Right renal pelvis (tissue), 4 donors: ENCODE measurements at regions not wholly inside any gene's neighbourhood (a gene's known extent, or its start where the extent isn't known, plus 50 kb on each side); places are given as distances from the start of the nearest gene placed in this dataset.

Experiments used
- DNase-seq, 4 donors: peaks; one replicate each; pipeline ENCODE4 v3.0.0-alpha.2; 2013; ENCODE audit warnings: low read depth in 4 of 4, low spot score in 3 of 4, missing footprints in 1 of 4

DNA sequence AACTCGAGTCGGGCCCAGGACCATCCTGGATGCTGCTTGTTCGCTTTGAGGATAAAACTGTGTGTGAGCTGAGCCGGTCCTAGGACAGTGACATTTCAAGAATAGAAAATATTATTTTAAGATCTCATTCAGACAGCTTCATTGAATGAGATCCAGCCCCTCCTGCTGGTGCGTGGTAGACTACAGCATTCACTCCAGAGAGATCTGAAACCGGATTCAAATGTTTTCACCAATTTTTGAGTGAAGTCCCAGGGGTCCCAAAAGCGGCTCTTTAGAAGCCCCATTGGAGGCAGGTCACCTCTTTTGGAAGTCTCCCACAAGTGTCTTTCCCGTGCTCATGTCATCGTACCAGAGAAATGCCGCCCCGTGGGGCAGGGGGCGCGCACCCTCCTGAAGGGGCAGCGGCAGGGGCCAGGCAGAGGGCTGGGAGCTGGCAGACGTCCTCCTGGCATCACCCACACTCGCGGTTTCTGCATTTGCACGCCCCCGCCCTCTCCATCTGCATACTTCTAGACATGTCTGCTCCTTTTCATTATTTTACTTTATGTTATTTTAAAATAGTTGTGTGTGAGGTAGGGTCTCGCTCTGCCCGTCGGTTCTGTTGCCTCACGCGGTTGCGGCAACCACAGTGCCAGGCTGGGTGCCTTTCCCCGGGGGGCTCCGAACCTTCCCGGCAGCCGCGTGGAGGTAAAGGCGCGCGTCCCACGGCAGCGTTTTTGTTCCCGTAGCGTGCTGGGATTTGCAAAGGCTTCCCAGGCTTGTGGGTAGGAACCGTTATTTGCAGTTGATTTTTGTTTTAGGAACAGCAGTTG is 52.3 kb upstream of the DPYSL4 start:
- no peak for DNase-seq

DNA sequence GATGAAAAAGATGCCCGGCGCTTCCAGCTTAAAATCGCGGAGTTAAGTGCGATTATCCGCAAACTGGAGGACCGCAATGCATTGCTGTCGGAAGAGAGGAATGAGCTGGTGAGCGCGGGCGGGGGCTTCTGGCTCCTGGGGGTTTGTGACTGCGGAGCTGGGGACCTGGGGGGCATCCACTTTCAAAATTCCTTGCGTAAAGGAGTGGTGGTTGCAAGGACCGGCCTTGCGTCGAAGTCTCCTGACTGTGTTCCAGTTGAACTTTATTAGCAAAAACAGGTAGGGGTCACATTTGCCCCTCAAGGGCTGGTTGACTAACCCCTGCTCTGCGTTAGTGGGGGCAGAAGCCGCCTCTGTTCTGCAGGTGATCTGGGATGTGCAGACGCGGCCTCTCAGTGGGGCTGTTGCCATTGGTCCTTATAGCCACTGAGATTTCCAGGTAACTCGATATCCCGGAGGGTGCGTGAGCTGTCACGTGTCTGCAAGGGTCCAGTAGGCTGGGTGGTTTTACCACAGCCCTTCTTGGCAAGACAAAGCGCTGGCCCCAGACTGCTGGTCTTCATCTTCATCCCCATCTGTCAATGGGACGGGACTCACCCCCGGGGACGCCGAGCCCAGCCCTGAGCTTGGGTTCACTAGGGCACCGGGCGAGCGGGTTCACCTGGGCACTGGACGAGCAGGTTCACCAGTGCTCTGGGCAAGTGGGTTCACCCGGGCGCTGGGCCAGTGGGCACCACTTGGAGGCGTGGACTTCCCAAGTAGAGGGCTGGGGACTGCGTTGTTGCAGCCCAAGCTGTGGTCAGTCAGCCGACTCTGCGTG is 51.5 kb upstream of the DPYSL4 start:
- no peak for DNase-seq

DNA sequence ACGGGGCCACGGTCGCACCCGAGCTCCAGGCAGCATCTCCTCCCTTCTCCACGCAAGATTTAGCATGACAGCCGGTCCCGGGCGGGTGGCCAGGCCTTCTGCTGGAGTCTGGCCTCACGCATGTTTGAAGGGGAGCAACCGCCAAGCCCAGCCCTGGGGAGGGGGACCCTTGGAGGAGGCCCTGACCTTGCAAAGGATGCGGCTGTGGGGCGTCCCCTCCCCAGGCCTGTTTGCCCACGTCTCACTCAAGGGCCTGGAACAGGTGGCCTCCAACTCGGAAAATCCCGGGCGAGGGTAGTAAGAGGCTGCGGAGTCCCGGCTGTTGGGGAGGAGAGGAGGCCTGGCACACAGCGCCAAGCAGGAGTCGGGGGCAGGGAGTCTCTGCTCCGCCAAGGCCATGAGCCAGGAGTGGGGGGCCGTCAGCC is 50.6 kb upstream of the DPYSL4 start:
- DNase-seq: no peak

DNA sequence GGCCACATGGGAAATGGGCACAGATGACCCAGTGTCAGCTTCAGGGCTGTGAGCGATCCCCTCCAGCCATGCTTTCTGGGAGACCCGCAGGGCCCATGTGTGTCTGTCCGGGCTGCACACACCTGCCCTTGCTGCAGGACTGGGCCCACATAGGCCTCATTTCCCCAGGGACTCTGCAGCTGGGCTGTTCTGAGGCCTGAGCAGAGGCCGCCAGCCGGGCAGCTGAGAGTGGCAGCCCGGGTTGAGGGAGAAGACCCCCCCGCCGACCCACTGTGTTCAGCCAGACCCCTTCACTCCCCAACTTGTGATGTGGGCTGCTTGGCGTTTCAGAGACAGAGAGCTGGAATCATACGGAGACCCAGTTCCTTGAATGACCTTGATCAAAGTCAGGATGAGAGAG is 50.1 kb upstream of the DPYSL4 start:
- no peak for DNase-seq
